Ovary (tissue), 7 donors: ENCODE measurements at regions not wholly inside any gene's neighbourhood (a gene's known extent, or its start where the extent isn't known, plus 50 kb on each side); places are given as distances from the start of the nearest gene placed in this dataset.

Experiments
- DNase-seq, 5 donors: peaks; one replicate each; pipeline ENCODE4 v3.0.0-alpha.2; 2019 to 2020
- H3K27ac ChIP-seq, 2 donors: fragments of 200-600 bp; one replicate each; pipeline versions ENCODE4 v1.5.1 to v1.8.0; 2019 to 2022
- H3K27me3 ChIP-seq: fragments of 200-600 bp; one replicate; pipeline ENCODE4 v1.8.0; 2022
- H3K36me3 ChIP-seq: fragments of 200-600 bp; sonication (generic); one replicate; pipeline ENCODE4 v1.5.1; 2019
- H3K4me1 ChIP-seq: one replicate; pipeline ENCODE4 v1.8.1; 2013; ENCODE audit warnings: mild to moderate bottlenecking, moderate library complexity; ENCODE audit not compliant: insufficient read depth
- H3K4me3 ChIP-seq: fragments of 200-600 bp; sonication (generic); one replicate; pipeline ENCODE4 v1.5.1; 2017
- H3K9me3 ChIP-seq, 2 donors: fragments of 200-600 bp in 1 of 2; sonication (generic) in 1 of 2; one replicate each; pipeline versions ENCODE4 v1.5.1 to v1.8.1; 2013 to 2019; ENCODE audit warnings: mild to moderate bottlenecking in 1 of 2, moderate library complexity in 1 of 2
- CTCF ChIP-seq, 3 donors: fragments of 450-650 bp in 2 of 3; fragments of 200-600 bp in 1 of 3; IDR thresholded peaks; one replicate each; pipeline versions ENCODE4 v1.5.1 to v1.8.0; 2016 to 2022; ENCODE audit warnings: antibody characterized with exemption in 3 of 3, mild to moderate bottlenecking in 1 of 3
- EP300 ChIP-seq: sonication (generic); formaldehyde crosslinking; IDR thresholded peaks from one replicate; pipeline ENCODE4 v1.6.1; 2017; ENCODE audit warnings: antibody characterized with exemption
- POLR2A ChIP-seq: fragments of 450-650 bp; IDR thresholded peaks from one replicate; pipeline ENCODE4 v1.6.1; 2017; ENCODE audit warnings: antibody characterized with exemption, mild to moderate bottlenecking, moderate library complexity
- WGBS, 3 donors: extraction: QIAGEN DNeasy Blood & Tissue Kit in 1 of 3; methylation state at CpG; one replicate each; pipeline versions ENCODE4 v1.1.5 to v1.1.7; 2013 to 2017; 5-methylcytosine and 5-hydroxymethylcytosine counted together
- intact Hi-C, 4 donors: fragments of 100-400 bp; cut with DNase I; formaldehyde crosslinking; loops; one replicate each; pipeline versions ENCODE4 v1.11.0 to v1.15.1; 2022 to 2023
- donor health status: DM: no; HTN: no; CAD: no; lungs with moderate emphysema.
- donor health status: DM: no; HTN: no; CAD: no.
- donor health status: Bipolar disorder and iron deficiency.
- donor health status: DM: no; HTN: no; CAD: no.
- donor health status: DM: yes; HTN: yes; CAD: no.

GRCh38 chr3:152672320-152672649 lies 162.6 kb upstream of the P2RY1 start:
- Histone ChIP-seq H3K36me3 (no peaks in the 10 kb centered on the region), H3K27ac (no peak overlapping the region), H3K4me3 (no peak overlapping the region), H3K4me1 (no peaks in the 10 kb centered on the region), H3K27me3 (no peaks in the 10 kb centered on the region), H3K9me3 (no peaks in the 10 kb centered on the region)
- intact Hi-C loops, result no loop called here
- WGBS, 3 donors, result 41 to 60% (median 42%) methylated on average over 3 of the region's 3 CpGs
- TF ChIP-seq POLR2A, result no peak
- DNase-seq, result no peak

GRCh38 chr3:152676810-152677379 lies 158.0 kb upstream of the P2RY1 start:
- H3K4me3 ChIP-seq, result no peak overlapping the region
- no peak for TF ChIP-seq EP300
- no peak for TF ChIP-seq POLR2A
- no peak for TF ChIP-seq CTCF (IDR thresholded peaks at IDR 0.05)
- no peaks in the 10 kb centered on the region for H3K36me3 ChIP-seq
- H3K27me3 ChIP-seq, result no peaks in the 10 kb centered on the region
- intact Hi-C loops, result no loop called here
- no peak for DNase-seq
- H3K27ac ChIP-seq, result no peak overlapping the region
- H3K4me1 ChIP-seq, result no peaks in the 10 kb centered on the region
- WGBS, 3 donors, result 85 to 87% (median 86%) methylated on average over 2 of the region's 2 CpGs
- no peaks in the 10 kb centered on the region for H3K9me3 ChIP-seq

GRCh38 chr3:152677491-152677890 lies 157.4 kb upstream of the P2RY1 start:
- TF ChIP-seq CTCF (IDR thresholded peaks at IDR 0.05) (no peak), EP300 (no peak), POLR2A (no peak)
- H3K27me3 ChIP-seq, result no peaks in the 10 kb centered on the region
- H3K4me3 ChIP-seq, result no peak overlapping the region
- H3K36me3 ChIP-seq, result no peaks in the 10 kb centered on the region
- no peaks in the 10 kb centered on the region for H3K4me1 ChIP-seq
- intact Hi-C loops, result no loop called here
- 71 to 75% (median 74%) methylated on average over 2 of the region's 2 CpGs for WGBS, 3 donors
- no peak for DNase-seq
- H3K27ac ChIP-seq, result no peak overlapping the region
- H3K9me3 ChIP-seq, result no peaks in the 10 kb centered on the region

GRCh38 chr3:152682477-152682876 lies 152.5 kb upstream of the P2RY1 start:
- DNase-seq, result no peak
- TF ChIP-seq EP300, result no peak
- no peak for TF ChIP-seq POLR2A
- TF ChIP-seq CTCF (IDR thresholded peaks at IDR 0.05), result no peak
- intact Hi-C loops, result no loop called here
- Histone ChIP-seq H3K27ac (no peak overlapping the region), H3K9me3 (no peaks in the 10 kb centered on the region), H3K27me3 (no peaks in the 10 kb centered on the region), H3K36me3 (no peaks in the 10 kb centered on the region), H3K4me3 (no peak overlapping the region), H3K4me1 (no peaks in the 10 kb centered on the region)

GRCh38 chr3:152683521-152683999 lies 151.4 kb upstream of the P2RY1 start:
- Histone ChIP-seq H3K9me3 (no peaks in the 10 kb centered on the region), H3K36me3 (no peaks in the 10 kb centered on the region), H3K27ac (no peak overlapping the region), H3K4me1 (no peaks in the 10 kb centered on the region), H3K4me3 (no peak overlapping the region), H3K27me3 (no peaks in the 10 kb centered on the region)
- no peak for DNase-seq
- intact Hi-C loops, result no loop called here
- TF ChIP-seq CTCF (IDR thresholded peaks at IDR 0.05) (no peak), POLR2A (no peak), EP300 (no peak)
- 97 to 98% (median 97%) methylated on average over 9 of the region's 9 CpGs for WGBS, 3 donors
